ENCODE measurements at regions not wholly inside any gene's neighbourhood (a gene's known extent, or its start where the extent isn't known, plus 50 kb on each side); places are given as distances from the start of the nearest gene placed in this dataset.

DNA sequence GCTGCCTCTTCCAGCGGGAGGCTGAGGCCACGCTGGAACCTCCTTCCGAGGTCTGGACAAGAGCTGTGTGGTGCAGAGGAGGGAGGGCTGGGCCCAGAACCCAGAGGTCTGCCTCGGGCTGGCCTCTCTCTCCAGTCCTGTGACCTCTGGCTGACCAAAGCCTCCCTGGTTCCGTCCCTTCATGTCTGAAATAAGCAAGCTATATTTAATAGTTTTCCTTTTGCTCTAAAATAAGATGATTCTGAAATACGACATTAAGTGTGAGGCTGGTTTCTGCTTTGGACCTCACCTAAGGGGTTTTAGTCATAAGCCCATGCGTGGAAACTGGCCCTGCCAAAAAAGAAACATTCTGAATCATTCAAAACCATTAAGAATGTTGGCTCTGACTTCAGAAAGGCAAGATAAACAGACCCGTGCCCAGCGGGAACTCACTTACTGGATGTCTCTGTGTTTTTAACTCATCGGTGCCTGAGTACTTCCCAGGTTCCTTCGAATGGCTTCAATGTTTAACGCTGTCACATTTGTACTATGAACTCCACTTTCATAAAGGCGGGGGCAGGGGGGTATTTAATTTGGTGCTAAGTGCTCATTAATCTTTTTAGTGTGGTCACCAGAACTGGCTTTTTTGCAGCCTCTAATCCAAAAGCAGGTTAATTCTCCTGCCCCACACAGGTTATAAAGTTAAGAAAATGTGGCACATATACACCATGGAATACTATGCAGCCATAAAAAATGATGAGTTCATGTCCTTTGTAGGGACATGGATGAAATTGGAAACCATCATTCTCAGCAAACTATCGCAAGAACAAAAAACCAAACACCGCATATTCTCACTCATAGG lies 157.5 kb upstream of the KLF14 start:
- H3K27me3 ChIP-seq (ENCODE audit: low read depth, low read length), result no peaks in the 10 kb centered on the region
- H3K4me1 ChIP-seq (ENCODE audit: control insufficient read depth in 1 of 2, insufficient read depth in 2 of 2, low read length in 2 of 2), result peaks cover 5 to 14% of the 10 kb centered on the region in 2 donors
- H3K4me3 ChIP-seq (ENCODE audit: low read depth in 1 of 2, low read length in 2 of 2), result no peak overlapping the region
- H3K27ac ChIP-seq (ENCODE audit: low read length), result peak overlapping the region; percentile 89
- peaks cover 16 to 55% of the 10 kb centered on the region in 2 donors for H3K36me3 ChIP-seq (ENCODE audit: control insufficient read depth in 1 of 2, insufficient read depth in 2 of 2, low read length in 2 of 2)
- H3K9me3 ChIP-seq (ENCODE audit: control insufficient read depth in 1 of 2, low read length in 2 of 2), result no peaks in the 10 kb centered on the region

DNA sequence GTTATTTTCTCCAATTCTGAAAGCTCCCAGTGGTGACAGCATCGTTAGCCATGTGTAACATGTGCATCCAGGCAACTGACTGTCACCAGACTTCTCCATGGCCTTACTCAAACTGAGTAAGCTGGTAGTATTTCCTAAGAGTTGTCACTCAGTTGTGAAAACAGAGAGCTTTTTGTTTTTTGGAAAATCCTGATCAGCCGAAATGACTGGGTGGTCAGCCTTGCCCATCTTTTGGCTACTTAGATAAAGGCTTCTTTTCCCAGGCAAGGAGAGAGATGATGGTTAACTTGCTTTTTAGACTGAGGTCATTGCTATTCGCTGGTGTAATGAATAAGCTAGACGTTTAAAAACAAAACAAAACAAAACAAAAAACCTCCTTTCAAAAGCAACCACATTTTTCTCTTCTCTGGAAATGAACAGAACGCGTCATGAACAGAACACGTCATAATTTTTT lies 159.5 kb upstream of the KLF14 start:
- Histone ChIP-seq H3K9me3 (ENCODE audit: control insufficient read depth in 1 of 2, low read length in 2 of 2) (no peaks in the 10 kb centered on the region), H3K36me3 (ENCODE audit: control insufficient read depth in 1 of 2, insufficient read depth in 2 of 2, low read length in 2 of 2) (peaks cover 14 to 44% of the 10 kb centered on the region in 2 donors), H3K27ac (ENCODE audit: low read length) (peak overlapping the region; percentile 40), H3K4me3 (ENCODE audit: low read depth in 1 of 2, low read length in 2 of 2) (no peak overlapping the region), H3K27me3 (ENCODE audit: low read depth, low read length) (no peaks in the 10 kb centered on the region), H3K4me1 (ENCODE audit: control insufficient read depth in 1 of 2, insufficient read depth in 2 of 2, low read length in 2 of 2) (peaks cover 5 to 16% of the 10 kb centered on the region in 2 donors)

GRCh38 chr7:130894146-130894908 lies 160.3 kb upstream of the KLF14 start:
- peaks cover 9 to 39% of the 10 kb centered on the region in 2 donors for H3K36me3 ChIP-seq (ENCODE audit: control insufficient read depth in 1 of 2, insufficient read depth in 2 of 2, low read length in 2 of 2)

DNA sequence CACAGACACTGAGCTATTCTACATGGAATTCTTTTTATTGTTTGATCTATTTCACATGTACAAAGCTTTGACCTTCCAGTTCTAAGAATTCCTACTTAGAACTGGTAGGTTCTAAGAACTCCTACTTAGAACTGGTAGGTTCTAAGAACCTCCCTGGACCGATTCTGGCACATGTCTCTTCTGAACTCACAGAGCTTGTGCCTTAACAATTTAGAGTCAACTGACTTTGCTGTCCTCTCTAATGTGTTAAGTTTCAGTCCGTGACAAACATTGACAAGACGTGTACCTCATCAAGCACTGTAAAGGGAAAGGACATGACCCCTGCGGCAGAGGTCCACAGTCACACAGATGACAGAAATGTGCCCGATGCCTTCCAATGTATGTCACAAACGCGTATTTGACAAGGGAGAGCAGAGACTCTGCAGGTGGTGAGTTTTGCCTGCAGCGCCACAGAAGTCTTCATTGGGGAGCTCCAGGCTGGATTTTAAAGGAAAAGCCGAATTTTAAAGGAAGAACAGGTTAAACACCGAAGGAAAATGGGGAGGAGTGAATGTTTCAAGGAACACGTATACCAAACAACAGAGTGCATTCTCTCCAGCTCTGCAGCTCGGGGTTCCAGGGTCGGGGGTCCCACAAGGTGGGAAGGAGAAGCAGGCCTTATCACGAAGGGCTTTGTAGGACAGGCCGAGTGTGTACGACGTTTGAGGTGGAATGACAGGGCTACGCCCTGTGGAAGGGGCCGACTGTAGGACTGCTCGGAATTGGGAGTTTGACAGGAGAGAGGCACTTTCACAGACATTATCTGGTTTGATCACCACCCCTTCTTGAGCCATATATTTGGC lies 161.1 kb upstream of the KLF14 start:
- Histone ChIP-seq H3K4me1 (ENCODE audit: control insufficient read depth in 1 of 2, insufficient read depth in 2 of 2, low read length in 2 of 2) (peaks cover 8 to 15% of the 10 kb centered on the region in 2 donors), H3K27me3 (ENCODE audit: low read depth, low read length) (no peaks in the 10 kb centered on the region), H3K27ac (ENCODE audit: low read length) (peak overlapping the region; percentile 40), H3K9me3 (ENCODE audit: control insufficient read depth in 1 of 2, low read length in 2 of 2) (no peaks in the 10 kb centered on the region), H3K4me3 (ENCODE audit: low read depth in 1 of 2, low read length in 2 of 2) (no peak overlapping the region), H3K36me3 (ENCODE audit: control insufficient read depth in 1 of 2, insufficient read depth in 2 of 2, low read length in 2 of 2) (peaks cover 9 to 42% of the 10 kb centered on the region in 2 donors)

More at GRCh38 chr7:130894146-130894908, 160.3 kb upstream of the KLF14 start:
- no peaks in the 10 kb centered on the region for H3K27me3 ChIP-seq (ENCODE audit: low read depth, low read length)
- peaks cover 5 to 16% of the 10 kb centered on the region in 2 donors for H3K4me1 ChIP-seq (ENCODE audit: control insufficient read depth in 1 of 2, insufficient read depth in 2 of 2, low read length in 2 of 2)
- H3K4me3 ChIP-seq (ENCODE audit: low read depth in 1 of 2, low read length in 2 of 2), result no peak overlapping the region
- no peaks in the 10 kb centered on the region for H3K9me3 ChIP-seq (ENCODE audit: control insufficient read depth in 1 of 2, low read length in 2 of 2)
- peak overlapping the region; percentile 40 for H3K27ac ChIP-seq (ENCODE audit: low read length)

- peak overlapping the region; percentile 61 for H3K27ac ChIP-seq (ENCODE audit: low read length)
- H3K4me1 ChIP-seq (ENCODE audit: control insufficient read depth in 1 of 2, insufficient read depth in 2 of 2, low read length in 2 of 2), result peaks cover 13 to 18% of the 10 kb centered on the region in 2 donors
- H3K36me3 ChIP-seq (ENCODE audit: control insufficient read depth in 1 of 2, insufficient read depth in 2 of 2, low read length in 2 of 2), result peaks cover 9 to 40% of the 10 kb centered on the region in 2 donors
- no peaks in the 10 kb centered on the region for H3K27me3 ChIP-seq (ENCODE audit: low read depth, low read length)
- H3K9me3 ChIP-seq (ENCODE audit: control insufficient read depth in 1 of 2, low read length in 2 of 2), result no peaks in the 10 kb centered on the region
- H3K4me3 ChIP-seq (ENCODE audit: low read depth in 1 of 2, low read length in 2 of 2), result no peak overlapping the region
Measured at GRCh38 chr7:130896051-130896881, 162.3 kb upstream of the KLF14 start.

DNA sequence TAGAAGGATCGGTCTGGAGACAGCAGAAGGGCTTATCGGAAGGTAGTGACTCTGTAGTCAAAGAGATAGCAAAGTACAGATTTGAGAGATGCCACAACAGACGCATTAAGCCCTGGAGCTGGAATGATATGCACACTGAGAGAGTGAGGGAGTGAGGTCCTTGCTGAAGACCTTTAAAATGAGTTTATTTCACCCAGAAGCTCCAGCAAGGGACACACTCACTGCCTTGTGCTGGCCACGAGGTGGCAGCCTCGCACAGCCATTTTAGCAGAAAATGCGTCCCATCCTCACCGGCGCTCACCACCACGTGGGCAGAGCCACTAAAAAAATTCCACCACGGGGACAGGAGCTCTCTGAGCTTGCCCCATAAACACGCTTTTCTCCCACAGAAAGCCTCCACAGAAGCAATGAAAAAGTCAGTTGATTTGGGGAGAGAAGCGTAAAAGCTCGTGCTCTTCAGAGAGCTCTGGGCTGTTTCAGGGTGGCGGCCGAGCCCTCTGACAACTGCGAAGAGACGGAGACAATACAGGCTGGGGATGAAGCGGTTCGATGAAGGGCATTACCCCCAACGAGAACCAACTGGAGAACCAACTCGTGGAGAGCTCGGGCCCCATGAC lies 163.0 kb upstream of the KLF14 start:
- no peak overlapping the region for H3K4me3 ChIP-seq (ENCODE audit: low read depth in 1 of 2, low read length in 2 of 2)
- peak overlapping the region; percentile 61 for H3K27ac ChIP-seq (ENCODE audit: low read length)
- no peaks in the 10 kb centered on the region for H3K27me3 ChIP-seq (ENCODE audit: low read depth, low read length)
- no peaks in the 10 kb centered on the region for H3K9me3 ChIP-seq (ENCODE audit: control insufficient read depth in 1 of 2, low read length in 2 of 2)
- H3K4me1 ChIP-seq (ENCODE audit: control insufficient read depth in 1 of 2, insufficient read depth in 2 of 2, low read length in 2 of 2), result peaks cover 13 to 22% of the 10 kb centered on the region in 2 donors
- peaks cover 9 to 39% of the 10 kb centered on the region in 2 donors for H3K36me3 ChIP-seq (ENCODE audit: control insufficient read depth in 1 of 2, insufficient read depth in 2 of 2, low read length in 2 of 2)

DNA sequence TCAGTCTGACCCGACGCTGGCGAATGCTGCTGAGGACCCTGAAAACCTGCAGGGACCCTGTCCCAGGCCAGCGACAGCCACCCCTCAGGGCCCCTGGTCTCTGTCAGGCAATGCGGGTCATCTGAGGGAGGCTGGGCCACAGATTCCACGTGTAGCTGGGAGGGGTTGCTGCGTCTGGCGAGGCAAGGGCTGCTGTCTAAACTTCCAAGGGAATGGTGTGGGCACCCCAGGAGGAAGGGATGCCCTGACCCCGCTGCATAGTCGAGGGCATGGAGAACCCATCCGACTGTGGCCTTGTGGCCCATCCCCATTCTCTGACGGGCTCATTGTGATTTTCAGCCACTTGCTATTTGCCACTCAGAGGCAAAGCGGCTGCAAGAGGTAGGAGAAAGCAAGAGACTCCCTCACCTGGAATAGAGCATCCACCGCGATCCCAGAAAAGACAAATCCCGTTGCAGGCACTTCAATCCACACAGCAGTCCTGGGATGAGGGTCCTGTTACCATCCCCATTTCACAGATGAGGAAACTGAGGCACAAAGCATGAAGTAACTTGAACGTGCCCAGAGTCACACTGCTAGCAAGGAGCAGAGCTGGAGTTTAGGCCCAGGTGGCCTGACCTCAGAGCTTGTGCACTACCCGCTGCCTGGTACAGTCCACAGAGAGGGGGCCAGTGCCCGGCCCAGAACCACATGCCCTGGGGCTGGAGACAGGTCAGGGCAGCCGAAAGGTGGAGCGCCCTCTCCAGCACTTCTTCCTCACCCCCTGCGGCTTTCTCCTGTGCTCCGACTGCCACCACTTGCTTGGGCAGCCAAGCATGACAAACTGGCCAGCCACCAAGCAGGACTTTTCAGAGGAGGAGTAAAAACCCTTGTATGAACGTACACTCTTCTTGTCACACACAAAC lies 163.8 kb upstream of the KLF14 start:
- Histone ChIP-seq H3K36me3 (ENCODE audit: control insufficient read depth in 1 of 2, insufficient read depth in 2 of 2, low read length in 2 of 2) (peaks cover 9 to 37% of the 10 kb centered on the region in 2 donors), H3K9me3 (ENCODE audit: control insufficient read depth in 1 of 2, low read length in 2 of 2) (no peaks in the 10 kb centered on the region), H3K27ac (ENCODE audit: low read length) (peak overlapping the region; percentile 53), H3K4me1 (ENCODE audit: control insufficient read depth in 1 of 2, insufficient read depth in 2 of 2, low read length in 2 of 2) (peaks cover 13 to 22% of the 10 kb centered on the region in 2 donors), H3K27me3 (ENCODE audit: low read depth, low read length) (no peaks in the 10 kb centered on the region), H3K4me3 (ENCODE audit: low read depth in 1 of 2, low read length in 2 of 2) (no peak overlapping the region)

DNA sequence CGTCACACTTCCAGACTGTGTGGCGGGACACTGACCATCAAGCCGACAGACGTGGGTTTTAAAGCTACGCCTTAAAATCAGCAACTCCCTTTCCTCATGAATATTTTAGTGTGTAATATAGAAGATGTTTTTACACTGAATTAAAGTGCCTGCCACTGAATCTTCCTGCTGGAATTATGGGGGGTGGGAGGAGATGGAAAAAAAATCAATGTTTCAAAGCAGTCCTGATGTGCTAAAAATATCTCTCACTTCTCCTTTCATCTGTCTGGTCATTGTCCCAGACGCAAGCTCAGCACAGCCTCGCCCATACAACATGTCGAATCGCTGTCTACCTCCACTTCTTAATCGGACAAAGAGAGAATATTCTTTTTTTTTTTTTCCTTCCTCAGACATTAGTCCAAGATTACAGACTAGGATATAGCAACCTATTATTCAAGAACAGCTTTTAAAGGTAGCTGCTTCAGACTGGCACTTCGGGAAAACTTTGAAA lies 165.1 kb upstream of the KLF14 start:
- Histone ChIP-seq H3K36me3 (ENCODE audit: control insufficient read depth in 1 of 2, insufficient read depth in 2 of 2, low read length in 2 of 2) (peaks cover 9 to 41% of the 10 kb centered on the region in 2 donors), H3K4me3 (ENCODE audit: low read depth in 1 of 2, low read length in 2 of 2) (no peak overlapping the region), H3K27me3 (ENCODE audit: low read depth, low read length) (no peaks in the 10 kb centered on the region), H3K27ac (ENCODE audit: low read length) (peak overlapping the region; percentile 53), H3K9me3 (ENCODE audit: control insufficient read depth in 1 of 2, low read length in 2 of 2) (no peaks in the 10 kb centered on the region), H3K4me1 (ENCODE audit: control insufficient read depth in 1 of 2, insufficient read depth in 2 of 2, low read length in 2 of 2) (peaks cover 11 to 22% of the 10 kb centered on the region in 2 donors)

GRCh38 chr7:130899638-130900401 lies 165.8 kb upstream of the KLF14 start:
- Histone ChIP-seq H3K4me1 (ENCODE audit: control insufficient read depth in 1 of 2, insufficient read depth in 2 of 2, low read length in 2 of 2) (peaks cover 15 to 17% of the 10 kb centered on the region in 2 donors), H3K4me3 (ENCODE audit: low read depth in 1 of 2, low read length in 2 of 2) (no peak overlapping the region), H3K36me3 (ENCODE audit: control insufficient read depth in 1 of 2, insufficient read depth in 2 of 2, low read length in 2 of 2) (peaks cover 9 to 38% of the 10 kb centered on the region in 2 donors), H3K27me3 (ENCODE audit: low read depth, low read length) (no peaks in the 10 kb centered on the region), H3K27ac (ENCODE audit: low read length) (peak overlapping the region; percentile 53), H3K9me3 (ENCODE audit: control insufficient read depth in 1 of 2, low read length in 2 of 2) (no peaks in the 10 kb centered on the region)
